SK-N-SH treated with all-trans-retinoic acid at 6 μM for 48 hours (cell line): ENCODE measurements at regions not wholly inside any gene's neighbourhood (a gene's known extent, or its start where the extent isn't known, plus 50 kb on each side); places are given as distances from the start of the nearest gene placed in this dataset.

Source experiments
- ZFP3 ChIP-seq: fragments of 250-450 bp; sonication (Bioruptor Pico); IDR thresholded peaks from 2 replicates; pipeline ENCODE4 v1.5.0; 2020; ENCODE audit warnings: mild to moderate bottlenecking, moderate library complexity
- TF ChIP-seq, protein P1 (sequence below): fragments of 250-450 bp; sonication (Bioruptor Pico); IDR thresholded peaks from 2 replicates; pipeline ENCODE4 v1.8.0; 2020; ENCODE audit warnings: mild to moderate bottlenecking, moderate library complexity, borderline replicate concordance

DNA sequence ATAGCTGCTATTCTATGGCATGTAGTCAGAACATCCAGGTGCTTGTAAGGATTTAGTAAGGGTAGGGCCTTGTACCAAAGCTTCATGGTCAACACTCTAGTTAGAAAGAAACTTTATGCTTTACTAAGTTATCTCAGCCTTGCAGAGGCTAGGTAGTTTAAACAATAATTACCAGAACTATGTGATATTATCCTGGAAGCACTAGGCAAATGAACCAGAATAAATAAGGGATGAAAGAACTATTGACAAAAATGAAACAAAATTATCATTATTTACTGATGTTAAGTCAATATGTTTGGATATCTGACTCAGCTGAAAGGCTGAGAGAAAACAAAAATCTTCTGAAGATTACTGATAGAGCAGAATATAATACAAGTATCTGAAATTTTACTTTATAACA, 1089.1 kb upstream of the RAG2 start:
- TF ChIP-seq, protein P1, sequence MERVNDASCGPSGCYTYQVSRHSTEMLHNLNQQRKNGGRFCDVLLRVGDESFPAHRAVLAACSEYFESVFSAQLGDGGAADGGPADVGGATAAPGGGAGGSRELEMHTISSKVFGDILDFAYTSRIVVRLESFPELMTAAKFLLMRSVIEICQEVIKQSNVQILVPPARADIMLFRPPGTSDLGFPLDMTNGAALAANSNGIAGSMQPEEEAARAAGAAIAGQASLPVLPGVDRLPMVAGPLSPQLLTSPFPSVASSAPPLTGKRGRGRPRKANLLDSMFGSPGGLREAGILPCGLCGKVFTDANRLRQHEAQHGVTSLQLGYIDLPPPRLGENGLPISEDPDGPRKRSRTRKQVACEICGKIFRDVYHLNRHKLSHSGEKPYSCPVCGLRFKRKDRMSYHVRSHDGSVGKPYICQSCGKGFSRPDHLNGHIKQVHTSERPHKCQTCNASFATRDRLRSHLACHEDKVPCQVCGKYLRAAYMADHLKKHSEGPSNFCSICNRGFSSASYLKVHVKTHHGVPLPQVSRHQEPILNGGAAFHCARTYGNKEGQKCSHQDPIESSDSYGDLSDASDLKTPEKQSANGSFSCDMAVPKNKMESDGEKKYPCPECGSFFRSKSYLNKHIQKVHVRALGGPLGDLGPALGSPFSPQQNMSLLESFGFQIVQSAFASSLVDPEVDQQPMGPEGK (CRISPR knock-in tag) = no peak
- TF ChIP-seq ZFP3 (CRISPR knock-in tag) = no peak
